HEK293 (cell line): ENCODE measurements at regions not wholly inside any gene's neighbourhood (a gene's known extent, or its start where the extent isn't known, plus 50 kb on each side); places are given as distances from the start of the nearest gene placed in this dataset.
A peak's percentile ranks its signal among the peaks of the same experiment; 100 is the strongest.

Experiments used
- CTCF ChIA-PET: fragments of 350-600 bp; formaldehyde crosslinking; extraction: SDS; loops from one replicate; lab custom pipeline; 2021; ENCODE audit warnings: antibody characterized with exemption; lab: Yijun Ruan, JAX
- POLR2A ChIA-PET: fragments of 300-600 bp; formaldehyde crosslinking; extraction: SDS; loops from one replicate; lab custom pipeline; 2020; ENCODE audit warnings: antibody characterized with exemption, inconsistent platforms; lab: Yijun Ruan, JAX
- H3K27ac ChIP-seq: fragments of 200-500 bp; sonication (Bioruptor generic); 2 replicates; pipeline ENCODE4 v1.5.1; 2014; ENCODE audit warnings: low read depth, low read length, control low read depth, inconsistent platforms; ENCODE audit errors: extremely low read depth
- H3K36me3 ChIP-seq, 2 experiments: fragments of 200-500 bp in 1 of 2; sonication (Bioruptor generic) in 1 of 2; 1 replicate in 1 of 2; 2 replicates in 1 of 2; pipeline ENCODE4 v1.5.1; 2014 to 2017; ENCODE audit warnings: inconsistent platforms in 2 of 2, low read length in 2 of 2; ENCODE audit not compliant: control insufficient read depth in 2 of 2, insufficient read depth in 1 of 2
- H3K4me1 ChIP-seq: fragments of 200-500 bp; sonication (Bioruptor generic); 2 replicates; pipeline ENCODE4 v1.5.1; 2014; ENCODE audit warnings: mild to moderate bottlenecking, low read length, inconsistent platforms; ENCODE audit not compliant: control insufficient read depth, insufficient read depth
- H3K4me3 ChIP-seq: 2 replicates; pipeline ENCODE4 v1.5.1; 2011; ENCODE audit warnings: low read depth, mild to moderate bottlenecking, control low read depth, low read length, moderate library complexity
- H3K9me3 ChIP-seq: fragments of 200-500 bp; sonication (Bioruptor generic); 2 replicates; pipeline ENCODE4 v1.5.1; 2014; ENCODE audit warnings: low read depth, low read length, inconsistent platforms; ENCODE audit not compliant: control insufficient read depth, insufficient read depth
- CTCF ChIP-seq: fragments of 450-650 bp; formaldehyde crosslinking; IDR thresholded peaks from 2 replicates; pipeline ENCODE4 v1.5.1; 2016; ENCODE audit warnings: missing biosample characterization, missing genetic modification characterization
- KLF10 ChIP-seq: fragments of 450-650 bp; IDR thresholded peaks from 2 replicates; pipeline ENCODE4 v1.5.1; 2018; ENCODE audit warnings: missing biosample characterization, mild to moderate bottlenecking, missing genetic modification characterization
- MEIS1 ChIP-seq: sonication (generic); formaldehyde crosslinking; IDR thresholded peaks from 2 replicates; pipeline ENCODE4 v1.8.1; 2022; ENCODE audit warnings: missing genetic modification reagents, mild to moderate bottlenecking, borderline replicate concordance
- WT1 ChIP-seq: fragments of 450-650 bp; formaldehyde crosslinking; IDR thresholded peaks from 2 replicates; pipeline ENCODE4 v1.5.1; 2016; ENCODE audit warnings: missing biosample characterization, missing genetic modification characterization
- ZBTB17 ChIP-seq: fragments of 450-650 bp; formaldehyde crosslinking; IDR thresholded peaks from 2 replicates; pipeline ENCODE4 v1.5.1; 2016; ENCODE audit warnings: missing biosample characterization, missing genetic modification characterization
- ZNF132 ChIP-seq: fragments of 450-650 bp; formaldehyde crosslinking; IDR thresholded peaks from 2 replicates; pipeline ENCODE4 v1.5.1; 2017; ENCODE audit warnings: missing biosample characterization, missing genetic modification characterization, borderline replicate concordance
- ZNF155 ChIP-seq: fragments of 450-650 bp; formaldehyde crosslinking; IDR thresholded peaks from 2 replicates; pipeline ENCODE4 v1.5.1; 2016; ENCODE audit warnings: missing biosample characterization, missing genetic modification characterization
- ZNF184 ChIP-seq: fragments of 450-650 bp; IDR thresholded peaks from 2 replicates; pipeline ENCODE4 v1.5.1; 2018; ENCODE audit warnings: missing biosample characterization, mild to moderate bottlenecking, missing genetic modification characterization
- ZNF239 ChIP-seq: fragments of 450-650 bp; formaldehyde crosslinking; IDR thresholded peaks from 2 replicates; pipeline ENCODE4 v1.5.1; 2016; ENCODE audit warnings: missing biosample characterization, missing genetic modification characterization
- ZNF280C ChIP-seq: fragments of 450-650 bp; formaldehyde crosslinking; IDR thresholded peaks from 2 replicates; pipeline ENCODE4 v1.5.1; 2016; ENCODE audit warnings: missing biosample characterization, missing genetic modification characterization
- ZNF335 ChIP-seq: fragments of 450-650 bp; formaldehyde crosslinking; conservative IDR thresholded peaks from 2 replicates; pipeline ENCODE4 v1.5.1; 2016; ENCODE audit warnings: missing biosample characterization, missing genetic modification characterization
- ZNF518A ChIP-seq: fragments of 450-650 bp; formaldehyde crosslinking; conservative IDR thresholded peaks from 2 replicates; pipeline ENCODE4 v1.5.1; 2016; ENCODE audit warnings: low read depth, missing biosample characterization, missing genetic modification characterization
- ZNF639 ChIP-seq: fragments of 450-650 bp; formaldehyde crosslinking; IDR thresholded peaks from 2 replicates; pipeline ENCODE4 v1.5.1; 2016; ENCODE audit warnings: missing biosample characterization, missing genetic modification characterization
- ZNF701 ChIP-seq: fragments of 450-650 bp; formaldehyde crosslinking; IDR thresholded peaks from 2 replicates; pipeline ENCODE4 v1.5.1; 2016; ENCODE audit warnings: missing biosample characterization, missing genetic modification characterization

- TF ChIP-seq ZNF155 = no peak
Measured at GRCh38 chr2:133908171-133908570, 339.9 kb upstream of the NCKAP5 start (continued).

GRCh38 chr2:133918141-133918540 lies 335.7 kb upstream of the MGAT5 start:
- no peaks in the 10 kb centered on the region for H3K4me1 ChIP-seq
- POLR2A ChIA-PET = no interaction called here
- no peak overlapping the region for H3K27ac ChIP-seq
- H3K4me3 ChIP-seq = no peak overlapping the region
- no peaks in the 10 kb centered on the region for H3K36me3 ChIP-seq
- CTCF ChIA-PET = no interaction called here
- TF ChIP-seq MEIS1 (CRISPR knock-in tag) (no peak), ZBTB17 (peak; percentile 41; the same call in 1 of the 2 replicates)
- H3K9me3 ChIP-seq = no peaks in the 10 kb centered on the region

GRCh38 chr2:133919285-133919684 lies 334.6 kb upstream of the MGAT5 start:
- no peaks in the 10 kb centered on the region for H3K4me1 ChIP-seq
- no peak overlapping the region for H3K4me3 ChIP-seq
- H3K27ac ChIP-seq = no peak overlapping the region
- ChIA-PET POLR2A (no interaction called here), CTCF (no interaction called here)
- TF ChIP-seq KLF10 (tag by site-specific recombination) (no peak), ZNF132 (no peak), ZNF239 (tag by site-specific recombination) (no peak), CTCF (tag by site-specific recombination) (no peak), ZNF639 (no peak), ZNF280C (tag by site-specific recombination) (no peak), WT1 (tag by site-specific recombination) (no peak), ZNF701 (tag by site-specific recombination) (no peak), ZNF518A (tag by site-specific recombination) (no peak), ZNF184 (tag by site-specific recombination) (no peak), ZNF335 (tag by site-specific recombination) (no peak)
- H3K36me3 ChIP-seq = no peaks in the 10 kb centered on the region
- no peaks in the 10 kb centered on the region for H3K9me3 ChIP-seq
